Stimulated activated naive CD4-positive, alpha-beta T cell treated with Interleukin-2 at 50 U/mL for 16 hours (primary cell): ENCODE measurements at regions not wholly inside any gene's neighbourhood (a gene's known extent, or its start where the extent isn't known, plus 50 kb on each side); places are given as distances from the start of the nearest gene placed in this dataset.

Source experiments
- DNase-seq: peaks from one replicate; lab custom pipeline; 2025; lab: John Stamatoyannopoulos, UW

DNA sequence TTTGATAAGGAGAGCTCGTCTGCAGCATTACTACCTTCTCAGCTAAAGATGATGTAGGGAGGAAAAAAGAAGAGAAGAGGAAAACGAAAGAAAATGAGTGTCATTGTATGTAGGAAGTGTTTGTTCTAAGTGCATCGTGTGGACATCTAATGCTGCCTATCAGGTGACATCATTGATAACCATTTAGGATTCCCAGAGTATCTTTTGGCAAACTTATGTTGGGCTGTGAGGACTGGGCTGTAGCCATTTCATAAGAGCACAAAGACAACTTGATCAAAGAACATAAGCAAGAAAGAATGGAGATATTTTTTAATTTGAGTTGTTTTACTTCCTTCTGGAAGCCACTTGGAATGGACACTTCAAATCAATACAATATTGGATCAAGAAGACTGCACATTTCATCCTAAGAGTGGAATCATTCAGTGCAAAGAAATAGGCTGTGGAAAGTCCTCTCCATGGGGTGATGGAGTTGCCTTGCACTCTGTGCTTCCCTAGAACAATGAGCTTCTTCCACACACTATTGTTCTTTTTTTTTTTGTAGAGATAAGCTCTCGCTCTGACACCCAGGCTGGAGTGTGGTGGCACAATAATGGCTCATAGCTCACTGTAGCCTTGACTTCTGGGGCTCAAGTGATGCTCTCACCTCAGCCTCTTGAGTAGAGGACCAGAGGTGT lies 52.4 kb upstream of the UBL3 start:
- DNase-seq = no peak

DNA sequence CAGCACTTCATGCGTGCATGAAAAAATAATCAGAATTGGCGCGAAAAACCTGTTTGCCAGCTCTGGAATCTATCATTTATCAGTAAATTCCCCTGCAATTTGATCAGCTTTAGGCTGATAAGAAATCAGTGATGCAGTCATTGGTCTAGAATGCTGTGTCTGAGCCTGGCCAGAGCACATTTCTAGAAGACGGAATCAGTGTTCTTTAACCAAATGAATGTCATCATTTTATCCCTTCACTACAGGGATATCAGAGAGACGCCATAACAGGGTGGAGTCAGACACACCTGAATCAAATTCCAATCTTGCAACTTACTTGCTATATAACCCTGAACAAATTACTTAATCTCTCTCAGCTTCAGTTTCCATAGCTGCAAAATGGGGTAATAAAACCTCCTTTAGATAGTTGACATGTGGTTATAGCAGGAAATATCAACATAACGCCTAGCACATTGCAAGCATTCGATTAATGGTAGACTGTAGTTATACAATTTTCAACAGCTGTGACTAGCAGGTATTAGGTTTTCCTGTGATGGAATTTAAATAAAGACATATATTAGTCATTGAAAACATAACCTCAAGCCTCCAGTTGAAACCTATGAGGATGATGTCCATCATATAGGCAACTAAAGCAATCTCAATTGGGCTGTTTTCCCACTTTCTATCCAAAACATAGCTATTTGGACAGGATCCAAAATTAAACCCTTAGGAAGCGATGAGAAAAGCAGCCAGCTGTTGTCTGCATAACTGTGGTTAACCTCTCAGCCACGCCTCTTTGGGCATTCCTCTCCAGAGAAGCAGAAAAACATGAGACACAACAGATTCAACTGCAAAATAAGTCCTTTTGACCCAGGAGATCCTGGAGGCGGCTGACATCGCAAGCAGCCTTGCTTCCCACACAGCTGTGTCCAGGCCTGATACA lies 51.6 kb upstream of the UBL3 start:
- DNase-seq = peak; percentile 11
